ENCODE measurements at regions not wholly inside any gene's neighbourhood (a gene's known extent, or its start where the extent isn't known, plus 50 kb on each side); places are given as distances from the start of the nearest gene placed in this dataset.

DNA sequence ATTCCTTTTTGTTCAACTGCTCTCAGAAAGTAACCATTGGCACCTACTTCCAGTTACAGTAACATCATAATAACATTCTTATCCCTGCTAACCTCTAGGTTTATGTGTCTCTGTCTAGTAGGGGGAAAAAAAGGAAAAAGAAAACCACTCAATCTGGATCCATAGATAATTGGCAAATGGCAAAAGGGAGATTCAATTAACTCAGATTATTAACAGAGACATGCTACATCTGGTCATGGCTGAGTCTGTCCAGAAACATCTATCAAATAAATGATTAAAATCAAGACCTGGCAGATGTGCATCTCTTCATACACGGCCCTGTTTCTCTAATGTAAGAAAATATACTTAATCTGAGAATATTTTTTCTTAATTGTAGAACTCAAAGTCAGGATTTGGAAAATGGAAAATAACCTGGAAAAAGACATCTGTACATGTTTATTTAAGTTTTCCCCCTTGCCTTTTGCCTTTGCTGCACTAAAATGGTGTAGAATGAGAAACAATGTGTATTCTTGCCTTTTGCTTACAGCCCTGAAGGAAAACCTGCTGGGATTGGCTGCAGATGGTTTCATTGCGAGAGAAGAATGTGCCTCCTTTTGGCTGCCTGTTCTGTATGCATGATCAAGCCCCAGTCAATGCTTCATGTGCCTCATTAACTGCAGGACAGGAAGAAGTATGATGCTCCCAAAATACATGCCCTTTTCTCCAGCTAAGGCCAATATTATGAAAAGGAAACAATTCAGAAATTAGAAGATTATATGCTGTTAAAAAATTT, 921.6 kb upstream of the PCDH20 start:
- TF ChIP-seq, protein P1, sequence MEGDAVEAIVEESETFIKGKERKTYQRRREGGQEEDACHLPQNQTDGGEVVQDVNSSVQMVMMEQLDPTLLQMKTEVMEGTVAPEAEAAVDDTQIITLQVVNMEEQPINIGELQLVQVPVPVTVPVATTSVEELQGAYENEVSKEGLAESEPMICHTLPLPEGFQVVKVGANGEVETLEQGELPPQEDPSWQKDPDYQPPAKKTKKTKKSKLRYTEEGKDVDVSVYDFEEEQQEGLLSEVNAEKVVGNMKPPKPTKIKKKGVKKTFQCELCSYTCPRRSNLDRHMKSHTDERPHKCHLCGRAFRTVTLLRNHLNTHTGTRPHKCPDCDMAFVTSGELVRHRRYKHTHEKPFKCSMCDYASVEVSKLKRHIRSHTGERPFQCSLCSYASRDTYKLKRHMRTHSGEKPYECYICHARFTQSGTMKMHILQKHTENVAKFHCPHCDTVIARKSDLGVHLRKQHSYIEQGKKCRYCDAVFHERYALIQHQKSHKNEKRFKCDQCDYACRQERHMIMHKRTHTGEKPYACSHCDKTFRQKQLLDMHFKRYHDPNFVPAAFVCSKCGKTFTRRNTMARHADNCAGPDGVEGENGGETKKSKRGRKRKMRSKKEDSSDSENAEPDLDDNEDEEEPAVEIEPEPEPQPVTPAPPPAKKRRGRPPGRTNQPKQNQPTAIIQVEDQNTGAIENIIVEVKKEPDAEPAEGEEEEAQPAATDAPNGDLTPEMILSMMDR (IDR thresholded peaks at IDR 0.05; ENCODE audit: insufficient read depth, low read depth, low read length): no peak
- TF ChIP-seq EZH2 (IDR thresholded peaks at IDR 0.05; ENCODE audit: insufficient read depth, low read length): no peak

Data from astrocyte (in vitro differentiated cells and primary cell).